ENCODE measurements at regions not wholly inside any gene's neighbourhood (a gene's known extent, or its start where the extent isn't known, plus 50 kb on each side); places are given as distances from the start of the nearest gene placed in this dataset.
"Not testable (repeated sequence)": the region's sequence is repeated elsewhere in the genome, so short reads cannot be mapped to it uniquely, and the experiment has no call there.

DNA sequence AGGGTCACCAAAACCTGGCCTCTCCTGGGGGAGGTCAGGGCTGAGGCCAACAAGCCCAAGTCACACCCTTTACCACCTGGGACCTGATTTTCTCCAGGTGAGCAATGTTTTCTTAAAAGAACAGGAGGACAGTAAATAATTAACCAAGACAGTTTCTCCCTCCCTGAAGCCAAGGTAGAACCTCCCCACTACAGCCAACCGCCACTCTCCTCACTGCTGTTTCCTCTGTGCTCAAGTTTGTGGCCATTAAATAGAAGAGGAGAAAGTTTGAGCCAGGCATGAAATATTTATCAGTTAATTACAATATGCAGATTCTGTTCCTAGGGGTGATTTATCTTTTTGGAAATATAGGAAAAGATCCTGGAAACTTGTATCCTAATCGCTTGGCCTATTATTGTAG is 150.6 kb upstream of the ANKRD20A1 start:
- ATAC-seq; H3K9me3 ChIP-seq; H3K27ac ChIP-seq; DNase-seq; H3K27me3 ChIP-seq; H3K4me1 ChIP-seq; H3K4me3 ChIP-seq; intact Hi-C loops (cut with DNase I); H3K36me3 ChIP-seq: not testable (repeated sequence)

DNA sequence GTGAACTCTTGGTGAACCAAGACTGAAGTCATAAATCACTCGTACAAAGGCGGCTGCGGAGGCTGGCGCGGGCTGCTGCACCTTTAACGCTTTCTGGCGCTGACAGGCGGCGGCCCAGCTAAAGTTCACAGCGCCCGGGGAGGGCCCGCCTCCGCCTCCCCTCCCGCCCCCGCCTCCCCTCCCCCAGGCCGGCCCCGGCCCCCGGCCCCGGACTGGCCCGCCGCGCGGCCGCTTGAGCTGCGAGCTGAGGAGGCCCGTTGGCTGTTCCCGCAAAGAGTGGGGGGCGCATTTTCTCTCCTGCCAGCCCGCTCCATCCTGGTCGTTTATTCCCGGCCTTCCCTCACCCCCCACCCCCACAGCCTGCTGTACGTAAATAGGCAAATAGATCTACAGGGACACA is 147.3 kb upstream of the ANKRD20A1 start:
- H3K36me3 ChIP-seq; H3K4me1 ChIP-seq; H3K27me3 ChIP-seq; H3K4me3 ChIP-seq; ATAC-seq; H3K27ac ChIP-seq; H3K9me3 ChIP-seq; intact Hi-C loops (cut with DNase I): not testable (repeated sequence)
- peak; percentile 9 for DNase-seq

DNA sequence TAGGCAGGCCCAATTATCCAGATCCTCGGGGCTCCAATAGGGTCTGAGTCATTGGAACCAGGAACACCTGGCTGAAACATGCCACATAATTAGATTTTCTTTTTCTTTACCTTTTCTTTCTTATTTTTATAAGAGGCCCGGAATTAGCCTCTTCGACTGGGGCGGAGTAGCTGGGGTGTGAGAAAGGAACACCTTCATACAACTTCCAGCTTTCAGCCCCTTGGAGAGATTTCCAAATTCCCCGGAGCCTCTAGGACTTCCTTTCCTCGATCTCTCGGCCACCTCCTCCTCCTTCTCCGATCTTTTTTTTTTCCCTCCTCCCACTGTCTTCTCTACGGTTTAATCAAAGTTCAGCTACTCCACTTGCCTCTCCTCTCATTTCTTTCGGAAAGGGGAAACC is 146.8 kb upstream of the ANKRD20A1 start:
- DNase-seq; H3K4me3 ChIP-seq; H3K27me3 ChIP-seq; H3K9me3 ChIP-seq; H3K4me1 ChIP-seq; H3K27ac ChIP-seq; intact Hi-C loops (cut with DNase I); H3K36me3 ChIP-seq; ATAC-seq: not testable (repeated sequence)

DNA sequence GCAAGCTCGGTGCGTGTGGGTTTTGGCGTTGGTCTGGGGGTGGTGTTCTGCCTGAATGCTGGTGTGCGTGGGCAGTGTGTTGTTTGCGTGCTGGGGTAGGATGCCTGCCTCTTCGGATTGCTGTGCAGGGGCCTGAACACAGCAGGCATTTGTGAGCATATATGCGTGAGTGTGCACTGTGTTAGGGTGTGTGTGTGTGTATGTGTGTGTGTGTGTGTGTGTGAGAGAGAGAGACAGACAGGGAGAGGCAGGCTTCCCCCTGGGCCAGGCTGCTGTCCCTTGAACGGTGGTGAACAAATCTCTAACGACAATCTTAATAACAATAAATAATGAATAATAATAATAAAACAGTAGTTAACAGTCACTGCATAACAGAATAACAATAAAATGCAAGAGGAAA is 145.8 kb upstream of the ANKRD20A1 start:
- H3K4me3 ChIP-seq; H3K9me3 ChIP-seq; DNase-seq; intact Hi-C loops (cut with DNase I); H3K36me3 ChIP-seq; H3K4me1 ChIP-seq; H3K27ac ChIP-seq; H3K27me3 ChIP-seq; ATAC-seq: not testable (repeated sequence)

DNA sequence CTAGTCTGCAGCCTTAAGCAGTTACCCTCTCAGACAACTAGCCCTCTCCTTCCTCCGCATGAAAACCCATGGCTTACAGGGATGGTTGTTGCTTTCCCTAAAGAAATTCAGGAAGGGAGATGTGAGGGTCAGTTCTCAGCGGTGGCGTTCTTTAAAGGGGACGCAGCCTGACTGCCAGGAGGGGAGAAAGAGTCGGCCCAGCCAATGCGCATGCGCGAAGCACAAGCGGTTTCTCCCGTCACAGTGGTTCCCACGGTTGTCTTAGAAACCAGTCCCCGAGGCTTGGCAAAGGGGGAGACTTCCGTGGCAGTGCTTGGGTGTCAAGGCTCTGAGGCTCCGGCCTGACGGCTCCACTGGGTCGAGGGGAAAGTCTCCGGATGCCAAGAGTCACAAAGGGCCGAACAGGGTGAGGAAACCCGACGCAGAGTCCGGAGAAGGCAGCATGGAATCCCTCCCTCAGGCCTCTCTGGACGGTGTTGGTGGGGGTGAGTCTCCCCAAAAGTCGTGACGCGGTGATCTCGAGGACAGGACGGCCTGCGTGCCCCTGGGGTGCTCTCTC is 140.8 kb upstream of the ANKRD20A1 start:
- H3K27ac ChIP-seq; H3K36me3 ChIP-seq; ATAC-seq; H3K4me1 ChIP-seq; H3K4me3 ChIP-seq; intact Hi-C loops (cut with DNase I); H3K9me3 ChIP-seq; H3K27me3 ChIP-seq: not testable (repeated sequence)
- DNase-seq, result peak; percentile 71

DNA sequence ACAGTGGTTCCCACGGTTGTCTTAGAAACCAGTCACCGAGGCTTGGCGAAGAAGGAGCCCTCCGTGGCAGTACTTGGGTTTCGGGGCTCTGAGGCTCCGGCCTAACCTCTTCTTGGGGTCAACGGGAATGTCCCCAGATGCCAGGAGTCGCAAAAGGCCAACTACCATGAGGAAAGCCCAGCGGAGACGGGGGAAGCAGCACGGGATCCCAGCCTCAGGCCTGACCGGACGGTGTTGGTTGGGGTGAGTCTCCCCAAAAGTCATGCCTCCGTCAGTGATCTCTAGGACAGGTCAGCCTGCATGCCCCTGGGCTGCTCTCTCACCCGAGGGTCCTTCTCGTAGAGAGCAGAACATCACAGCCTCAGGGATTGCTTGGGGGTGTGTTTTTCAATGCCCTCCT is 138.2 kb upstream of the ANKRD20A1 start:
- peak; percentile 53 for DNase-seq
- ATAC-seq; H3K36me3 ChIP-seq; H3K4me3 ChIP-seq; H3K4me1 ChIP-seq; H3K27me3 ChIP-seq; H3K9me3 ChIP-seq; intact Hi-C loops (cut with DNase I); H3K27ac ChIP-seq: not testable (repeated sequence)

DNA sequence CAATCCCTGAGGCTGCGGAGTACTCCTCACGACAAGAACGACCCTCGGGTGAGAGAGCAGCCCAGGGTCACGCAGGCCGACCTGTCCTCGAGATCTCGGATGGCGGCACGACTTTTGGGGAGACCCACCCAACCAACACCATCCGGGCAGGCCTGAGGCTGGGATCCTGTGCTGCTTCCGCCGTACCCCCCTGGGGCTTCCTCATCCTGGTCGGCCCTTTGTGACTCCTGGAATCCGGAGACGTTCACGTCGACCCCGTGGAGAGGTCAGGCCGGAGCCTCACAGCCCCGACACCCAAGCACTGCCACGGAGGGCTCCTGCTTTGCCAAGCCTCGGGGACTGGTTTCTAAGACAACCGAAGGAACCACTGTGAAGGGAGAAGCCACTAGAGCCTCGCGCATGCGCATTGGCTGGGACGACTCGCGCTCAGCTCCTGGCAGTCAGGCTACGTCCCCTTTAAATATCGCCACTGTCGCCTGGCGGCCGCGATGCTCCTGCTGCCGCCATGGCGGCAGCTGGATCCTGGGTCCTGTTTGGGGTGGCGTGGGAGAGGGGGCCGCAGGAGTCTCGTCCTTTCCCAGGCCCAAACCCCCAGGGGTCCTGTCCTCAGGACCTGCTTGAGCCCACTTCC is 136.2 kb upstream of the ANKRD20A1 start:
- DNase-seq; H3K27ac ChIP-seq; H3K4me1 ChIP-seq; H3K9me3 ChIP-seq; H3K36me3 ChIP-seq; H3K27me3 ChIP-seq; intact Hi-C loops (cut with DNase I); H3K4me3 ChIP-seq: not testable (repeated sequence)
- ATAC-seq, result peak; percentile 86

DNA sequence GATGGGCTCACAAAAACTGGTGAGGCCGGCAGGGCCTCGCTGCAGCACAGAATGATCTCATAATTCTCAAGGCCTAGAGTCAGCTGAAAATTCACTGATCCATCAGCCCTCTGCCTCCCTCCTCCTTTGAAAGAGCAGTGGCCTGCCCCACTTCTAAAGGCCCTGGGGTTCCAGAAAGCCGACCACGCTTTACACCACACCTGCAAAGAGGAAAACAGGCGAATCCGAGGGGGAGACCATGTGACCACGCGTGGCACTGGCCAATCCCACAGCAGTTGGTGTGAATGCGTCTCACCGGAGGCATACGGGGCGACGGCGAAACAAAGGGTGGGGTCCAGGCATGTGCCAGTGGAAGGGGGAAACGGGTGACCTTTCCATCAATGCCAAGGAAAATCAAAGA is 135.5 kb upstream of the ANKRD20A1 start:
- ATAC-seq (peak; percentile 30), DNase-seq (peak; percentile 64)
- intact Hi-C loops (cut with DNase I); H3K4me1 ChIP-seq; H3K9me3 ChIP-seq; H3K27me3 ChIP-seq; H3K36me3 ChIP-seq; H3K27ac ChIP-seq: not testable (repeated sequence)
- H3K4me3 ChIP-seq, result peak overlapping the region; percentile 44

DNA sequence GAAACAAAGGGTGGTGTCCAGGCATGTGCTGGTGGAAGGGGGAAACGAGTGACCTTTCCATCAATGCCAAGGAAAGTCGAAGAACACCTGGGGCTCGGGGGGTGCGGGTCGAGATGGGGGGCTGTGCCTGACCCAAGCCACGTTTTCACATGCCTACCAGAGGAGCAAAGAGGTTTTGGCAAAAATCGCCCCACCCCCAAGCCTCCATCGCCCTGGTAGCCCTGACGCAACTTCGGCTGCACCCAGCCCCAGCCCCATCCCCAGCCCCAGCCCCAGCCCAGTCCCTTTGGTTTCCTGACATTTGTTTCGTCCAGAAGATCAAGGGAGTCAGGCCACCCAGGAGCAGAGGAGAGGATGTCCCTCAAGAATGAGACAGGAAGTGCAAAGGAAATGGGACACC is 133.8 kb upstream of the ANKRD20A1 start:
- intact Hi-C loops (cut with DNase I); H3K4me3 ChIP-seq; H3K36me3 ChIP-seq; H3K27me3 ChIP-seq; ATAC-seq; H3K27ac ChIP-seq; H3K4me1 ChIP-seq; H3K9me3 ChIP-seq: not testable (repeated sequence)
- peak; percentile 53 for DNase-seq

DNA sequence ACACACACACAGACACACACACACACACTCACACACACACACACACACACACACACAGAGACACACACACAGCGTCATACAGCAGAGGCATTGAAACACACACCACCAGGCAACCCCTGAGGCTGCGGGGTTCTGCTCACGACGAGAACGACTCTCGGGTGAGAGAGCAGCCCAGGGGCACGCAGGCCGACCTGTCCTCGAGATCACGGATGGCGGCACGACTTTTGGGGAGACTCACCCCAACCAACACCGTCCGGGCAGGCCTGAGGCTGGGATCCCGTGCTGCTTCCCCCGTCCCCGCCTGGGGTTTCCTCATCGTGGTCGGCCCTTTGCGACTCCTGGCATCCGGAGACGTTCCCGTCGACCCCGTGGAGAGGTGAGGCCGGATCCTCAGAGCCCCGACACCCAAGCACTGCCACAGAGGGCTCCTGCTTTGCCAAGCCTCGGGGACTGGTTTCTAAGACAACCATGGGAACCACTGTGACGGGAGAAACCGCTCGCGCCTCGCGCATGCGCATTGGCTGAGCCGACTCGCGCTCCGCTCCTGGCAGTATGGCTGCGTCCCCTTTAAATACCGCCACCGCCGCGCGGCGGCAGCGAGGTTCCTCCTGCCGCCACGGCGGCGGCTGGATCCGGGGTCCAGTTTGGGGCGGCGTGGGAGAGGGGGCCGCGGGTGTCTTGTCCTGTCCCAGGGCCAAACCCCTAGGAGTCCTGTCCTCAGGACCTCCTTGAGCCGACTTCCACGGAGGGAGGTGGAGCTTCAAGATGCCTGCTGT is 132.3 kb upstream of the ANKRD20A1 start:
- peak; percentile 60 for DNase-seq
- H3K4me1 ChIP-seq; H3K36me3 ChIP-seq; H3K27me3 ChIP-seq; H3K27ac ChIP-seq; intact Hi-C loops (cut with DNase I); H3K9me3 ChIP-seq: not testable (repeated sequence)
- peak; percentile 87 for ATAC-seq
- H3K4me3 ChIP-seq, result peak overlapping the region; percentile 32

DNA sequence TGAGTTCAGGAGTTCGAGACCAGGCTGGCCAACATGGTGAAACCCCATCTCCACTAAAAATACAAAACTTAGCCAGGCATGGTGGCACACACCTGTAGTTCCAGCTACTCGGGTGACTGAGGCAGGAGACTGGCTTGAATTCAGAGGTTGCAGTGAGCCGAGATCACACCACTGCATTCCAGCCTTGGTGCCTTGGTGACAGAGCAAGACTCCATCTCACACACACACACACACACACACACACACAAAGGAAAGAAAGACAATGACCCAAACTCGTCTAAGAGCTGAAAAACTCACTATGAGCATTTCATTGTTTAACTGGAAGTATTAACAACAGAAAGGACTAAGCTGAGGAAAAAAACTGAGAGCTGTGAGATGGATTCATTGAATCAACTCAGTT is 95.6 kb upstream of the ANKRD20A1 start:
- DNase-seq; H3K27ac ChIP-seq; H3K9me3 ChIP-seq; H3K4me1 ChIP-seq; ATAC-seq; H3K4me3 ChIP-seq; H3K36me3 ChIP-seq; H3K27me3 ChIP-seq; intact Hi-C loops (cut with DNase I): not testable (repeated sequence)

DNA sequence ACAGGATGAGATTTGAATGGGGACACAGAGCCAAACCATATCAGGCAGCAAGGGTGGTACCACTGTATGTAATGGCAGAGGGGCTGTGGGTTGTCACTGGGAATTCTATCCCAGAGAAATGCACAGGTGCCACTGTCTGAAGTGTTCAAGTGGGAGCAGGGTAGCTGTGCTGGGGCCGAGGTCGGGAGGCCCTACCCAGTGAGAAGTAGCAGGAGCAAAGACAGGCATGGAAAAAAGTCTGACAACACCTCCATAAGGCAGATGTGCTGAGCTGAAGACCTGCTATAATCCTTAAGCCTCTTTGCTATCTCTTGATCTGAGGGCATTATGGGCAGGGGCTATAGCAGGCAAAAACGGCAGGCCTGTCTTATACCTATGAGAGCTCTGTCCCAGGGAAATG is 86.9 kb upstream of the ANKRD20A1 start:
- H3K36me3 ChIP-seq; intact Hi-C loops (cut with DNase I); H3K4me3 ChIP-seq; H3K4me1 ChIP-seq; H3K9me3 ChIP-seq; H3K27me3 ChIP-seq; H3K27ac ChIP-seq; DNase-seq: not testable (repeated sequence)
- peak; percentile 50 for ATAC-seq

DNA sequence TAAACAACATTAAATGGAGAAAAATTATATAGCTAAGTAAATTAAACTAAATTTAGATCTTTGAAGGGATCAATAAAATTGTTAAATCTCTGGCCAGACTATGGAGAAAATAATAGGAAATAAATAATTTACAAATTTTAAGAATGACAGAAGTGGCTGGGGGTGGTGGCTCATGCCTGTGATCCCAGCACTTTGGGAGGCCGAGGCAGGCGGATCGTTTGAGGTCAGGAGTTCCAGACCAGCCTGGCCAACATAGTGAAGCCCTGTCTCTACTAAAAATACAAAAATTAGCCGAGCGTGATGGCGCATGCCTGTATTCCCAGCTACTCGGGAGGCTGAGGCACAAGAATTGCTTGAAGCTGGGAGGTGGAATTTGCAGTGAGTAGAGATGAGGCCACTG is 58.6 kb upstream of the ANKRD20A1 start:
- H3K4me1 ChIP-seq; H3K36me3 ChIP-seq; H3K9me3 ChIP-seq; H3K4me3 ChIP-seq; H3K27me3 ChIP-seq; H3K27ac ChIP-seq; ATAC-seq; intact Hi-C loops (cut with DNase I): not testable (repeated sequence)
- peak; percentile 29 for DNase-seq
